GM23248 (cell line): ENCODE measurements at regions not wholly inside any gene's neighbourhood (a gene's known extent, or its start where the extent isn't known, plus 50 kb on each side); places are given as distances from the start of the nearest gene placed in this dataset.

Experiments used
- EZH2 ChIP-seq: fragments of 200-600 bp; sonication (generic); IDR thresholded peaks from 2 replicates; pipeline ENCODE4 v1.6.1; 2018; ENCODE audit warnings: antibody characterized with exemption, mild to moderate bottlenecking; ENCODE audit not compliant: insufficient read depth, poor library complexity, severe bottlenecking
- EZH2phosphoT487 ChIP-seq: fragments of 200-600 bp; sonication (generic); IDR thresholded peaks from 2 replicates; pipeline ENCODE4 v1.6.1; 2018; ENCODE audit warnings: antibody characterized with exemption, moderate library complexity, mild to moderate bottlenecking, low read depth; ENCODE audit not compliant: insufficient read depth

DNA sequence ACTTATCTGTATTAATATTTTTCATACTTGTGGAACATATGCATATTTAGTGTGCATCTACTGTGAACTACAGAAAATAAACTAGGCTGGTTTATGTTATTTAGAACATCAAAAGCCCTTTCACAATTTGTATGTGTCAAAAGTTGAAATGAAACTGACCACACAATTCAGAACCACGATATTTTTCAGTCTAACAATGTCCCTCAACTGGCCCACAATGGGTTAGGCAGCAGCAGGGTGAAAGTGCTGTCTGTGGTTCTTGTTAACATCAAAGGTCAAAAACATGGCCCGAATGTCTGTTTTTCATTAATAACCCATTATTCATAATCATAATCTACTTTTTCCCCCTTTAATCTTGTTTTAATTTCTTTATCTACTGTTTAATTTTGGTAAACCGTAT, 559.9 kb upstream of the ATP2B1 start:
- TF ChIP-seq EZH2 (no peak), EZH2phosphoT487 (no peak)
